OCI-LY3 (cell line): ENCODE measurements at regions not wholly inside any gene's neighbourhood (a gene's known extent, or its start where the extent isn't known, plus 50 kb on each side); places are given as distances from the start of the nearest gene placed in this dataset.

Experiments used
- H2AFZ ChIP-seq: fragments of 200-600, 300-600 bp; shearing (Covaris generic); 2 replicates; pipeline ENCODE4 v1.6.0; 2014; ENCODE audit warnings: antibody characterized with exemption, low read depth, low read length
- H3K27ac ChIP-seq: fragments of 200-600, 300-600 bp; sonication (generic); 2 replicates; pipeline ENCODE4 v1.5.1; 2014; ENCODE audit warnings: mild to moderate bottlenecking, low read length, moderate library complexity, mixed read lengths
- H3K27me3 ChIP-seq: fragments of 200-600, 300-600 bp; sonication (generic); 2 replicates; pipeline ENCODE4 v1.6.1; 2014; ENCODE audit warnings: low read depth, low read length, mixed read lengths
- H3K36me3 ChIP-seq: fragments of 200-600, 300-600 bp; sonication (generic); replicated peaks from 2 replicates; pipeline ENCODE3; 2014; ENCODE audit warnings: low read depth, low read length, mixed read lengths
- H3K4me1 ChIP-seq: fragments of 300-600, 200-600 bp; sonication (generic); 2 replicates; pipeline ENCODE4 v1.6.1; 2014; ENCODE audit warnings: low read length, mixed read lengths
- H3K4me2 ChIP-seq: fragments of 200-600, 300-600 bp; sonication (generic); 2 replicates; pipeline ENCODE4 v1.6.1; 2014; ENCODE audit warnings: low read length, mixed read lengths
- H3K4me3 ChIP-seq: fragments of 300-600, 200-600 bp; sonication (generic); 2 replicates; pipeline ENCODE4 v1.5.1; 2014; ENCODE audit warnings: antibody characterized with exemption, mild to moderate bottlenecking, low read length, moderate library complexity
- H3K79me2 ChIP-seq: fragments of 300-600, 200-600 bp; shearing (Covaris generic); 2 replicates; pipeline ENCODE4 v1.6.1; 2014; ENCODE audit warnings: mild to moderate bottlenecking, low read length, mixed read lengths
- H3K9ac ChIP-seq: fragments of 300-600, 200-600 bp; shearing (Covaris generic); 2 replicates; pipeline ENCODE4 v1.6.0; 2014; ENCODE audit warnings: mild to moderate bottlenecking, low read length, moderate library complexity
- H3K9me3 ChIP-seq: fragments of 200-600, 300-600 bp; shearing (Covaris generic); 2 replicates; pipeline ENCODE4 v1.6.1; 2014; ENCODE audit warnings: low read length, mixed read lengths; ENCODE audit not compliant: insufficient read depth
- H4K20me1 ChIP-seq: fragments of 200-600, 300-600 bp; sonication (generic); 2 replicates; pipeline ENCODE4 v1.6.1; 2016; ENCODE audit warnings: low read length, mixed read lengths; ENCODE audit not compliant: insufficient read depth
- EZH2phosphoT487 ChIP-seq: fragments of 200-600 bp; shearing (Covaris generic); IDR thresholded peaks from 2 replicates; pipeline ENCODE4 v1.6.1; 2018; ENCODE audit warnings: antibody characterized with exemption, mixed run types, low read depth
- TF ChIP-seq, protein P1 (sequence below): fragments of 200-600, 300-600 bp; sonication (generic); IDR thresholded peaks from 2 replicates; pipeline ENCODE4 v1.5.1; 2014; ENCODE audit warnings: antibody characterized with exemption, low read length, low read depth

DNA sequence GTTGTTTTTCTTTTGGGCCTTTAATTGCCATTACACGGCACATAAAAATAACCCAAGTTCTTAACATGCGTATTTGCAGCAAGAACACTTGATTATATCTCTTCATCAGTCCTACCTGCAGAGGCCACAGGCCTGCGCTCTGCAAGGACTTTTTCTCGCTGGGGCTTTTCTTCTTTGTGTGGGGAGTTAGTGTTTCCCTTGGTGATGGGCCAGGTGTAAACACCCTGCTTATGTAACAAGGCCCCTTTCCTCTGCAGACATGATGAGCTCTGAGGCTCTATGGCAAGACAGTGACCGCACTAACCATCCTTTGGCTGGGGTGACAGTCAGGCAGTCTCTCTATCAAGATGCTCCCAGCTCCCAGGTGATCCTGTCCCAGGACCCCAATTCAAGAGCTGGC is 97.8 kb upstream of the PCSK2 start:
- H3K79me2 ChIP-seq, result no peaks in the 10 kb centered on the region
- H3K4me3 ChIP-seq, result no peak overlapping the region
- H3K9ac ChIP-seq, result no peak overlapping the region
- no peaks in the 10 kb centered on the region for H4K20me1 ChIP-seq
- no peaks in the 10 kb centered on the region for H3K4me1 ChIP-seq
- H3K27ac ChIP-seq, result no peak overlapping the region
- peaks cover 18% of the 10 kb centered on the region; the same call in 1 of the 2 replicates for H3K27me3 ChIP-seq
- H3K36me3 ChIP-seq, result no peaks in the 10 kb centered on the region
- no peak overlapping the region for H2AFZ ChIP-seq
- TF ChIP-seq, protein P1, sequence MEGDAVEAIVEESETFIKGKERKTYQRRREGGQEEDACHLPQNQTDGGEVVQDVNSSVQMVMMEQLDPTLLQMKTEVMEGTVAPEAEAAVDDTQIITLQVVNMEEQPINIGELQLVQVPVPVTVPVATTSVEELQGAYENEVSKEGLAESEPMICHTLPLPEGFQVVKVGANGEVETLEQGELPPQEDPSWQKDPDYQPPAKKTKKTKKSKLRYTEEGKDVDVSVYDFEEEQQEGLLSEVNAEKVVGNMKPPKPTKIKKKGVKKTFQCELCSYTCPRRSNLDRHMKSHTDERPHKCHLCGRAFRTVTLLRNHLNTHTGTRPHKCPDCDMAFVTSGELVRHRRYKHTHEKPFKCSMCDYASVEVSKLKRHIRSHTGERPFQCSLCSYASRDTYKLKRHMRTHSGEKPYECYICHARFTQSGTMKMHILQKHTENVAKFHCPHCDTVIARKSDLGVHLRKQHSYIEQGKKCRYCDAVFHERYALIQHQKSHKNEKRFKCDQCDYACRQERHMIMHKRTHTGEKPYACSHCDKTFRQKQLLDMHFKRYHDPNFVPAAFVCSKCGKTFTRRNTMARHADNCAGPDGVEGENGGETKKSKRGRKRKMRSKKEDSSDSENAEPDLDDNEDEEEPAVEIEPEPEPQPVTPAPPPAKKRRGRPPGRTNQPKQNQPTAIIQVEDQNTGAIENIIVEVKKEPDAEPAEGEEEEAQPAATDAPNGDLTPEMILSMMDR, result no peak
- TF ChIP-seq EZH2phosphoT487, result no peak
- H3K9me3 ChIP-seq, result no peaks in the 10 kb centered on the region
- H3K4me2 ChIP-seq, result no peak overlapping the region

DNA sequence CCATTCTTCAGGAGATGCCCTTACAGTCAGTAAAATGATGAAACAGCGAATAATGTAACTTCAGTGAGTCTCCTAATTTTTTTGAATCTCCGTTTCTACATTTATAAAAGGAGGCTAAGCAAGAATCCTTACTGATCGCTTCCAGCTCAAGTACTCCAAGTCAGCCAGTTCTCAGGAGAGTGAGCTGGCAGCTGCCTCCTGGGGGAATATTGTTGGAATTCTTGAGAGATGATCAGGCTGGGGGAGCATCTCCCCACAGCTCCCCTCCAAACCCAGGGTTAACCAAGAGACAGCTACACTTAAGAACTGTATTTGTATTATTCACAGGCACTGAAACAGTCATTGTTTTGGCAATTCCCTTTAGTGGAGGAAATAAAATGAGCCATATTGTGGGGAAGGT is 89.1 kb upstream of the PCSK2 start:
- H3K4me1 ChIP-seq, result no peaks in the 10 kb centered on the region
- no peaks in the 10 kb centered on the region for H4K20me1 ChIP-seq
- H2AFZ ChIP-seq, result no peak overlapping the region
- H3K4me3 ChIP-seq, result no peak overlapping the region
- no peaks in the 10 kb centered on the region for H3K36me3 ChIP-seq
- TF ChIP-seq, protein P1, result no peak
- TF ChIP-seq EZH2phosphoT487, result no peak
- H3K27ac ChIP-seq, result no peak overlapping the region
- no peaks in the 10 kb centered on the region for H3K79me2 ChIP-seq
- no peak overlapping the region for H3K4me2 ChIP-seq
- no peaks in the 10 kb centered on the region for H3K27me3 ChIP-seq
- H3K9me3 ChIP-seq, result no peaks in the 10 kb centered on the region
- H3K9ac ChIP-seq, result no peak overlapping the region

DNA sequence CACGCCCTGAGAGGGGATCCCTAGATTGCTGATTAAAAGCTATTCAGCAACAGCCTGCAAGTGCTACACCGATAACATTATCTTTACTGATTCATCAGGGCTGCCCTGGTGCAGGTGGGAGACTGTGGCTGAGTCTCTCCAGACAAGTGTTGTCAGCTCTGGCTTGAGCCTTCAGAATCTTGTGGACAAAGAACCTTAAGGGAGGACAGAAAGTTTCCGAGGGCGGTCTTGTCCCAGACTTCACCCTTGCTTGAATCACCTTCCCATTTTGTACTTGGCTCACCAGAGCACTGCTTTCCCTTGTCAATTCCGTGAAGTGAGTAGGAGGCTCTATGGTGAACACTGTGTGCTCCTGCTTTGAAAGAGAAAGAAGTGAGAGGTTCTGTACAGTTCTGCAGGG is 88.6 kb upstream of the PCSK2 start:
- H3K27ac ChIP-seq, result no peak overlapping the region
- no peak overlapping the region for H3K4me3 ChIP-seq
- H3K36me3 ChIP-seq, result no peaks in the 10 kb centered on the region
- TF ChIP-seq, protein P1, result no peak
- no peak for TF ChIP-seq EZH2phosphoT487
- H3K79me2 ChIP-seq, result no peaks in the 10 kb centered on the region
- no peaks in the 10 kb centered on the region for H4K20me1 ChIP-seq
- no peaks in the 10 kb centered on the region for H3K4me1 ChIP-seq
- no peaks in the 10 kb centered on the region for H3K9me3 ChIP-seq
- H3K27me3 ChIP-seq, result no peaks in the 10 kb centered on the region
- H3K9ac ChIP-seq, result no peak overlapping the region
- H3K4me2 ChIP-seq, result no peak overlapping the region
- no peak overlapping the region for H2AFZ ChIP-seq

DNA sequence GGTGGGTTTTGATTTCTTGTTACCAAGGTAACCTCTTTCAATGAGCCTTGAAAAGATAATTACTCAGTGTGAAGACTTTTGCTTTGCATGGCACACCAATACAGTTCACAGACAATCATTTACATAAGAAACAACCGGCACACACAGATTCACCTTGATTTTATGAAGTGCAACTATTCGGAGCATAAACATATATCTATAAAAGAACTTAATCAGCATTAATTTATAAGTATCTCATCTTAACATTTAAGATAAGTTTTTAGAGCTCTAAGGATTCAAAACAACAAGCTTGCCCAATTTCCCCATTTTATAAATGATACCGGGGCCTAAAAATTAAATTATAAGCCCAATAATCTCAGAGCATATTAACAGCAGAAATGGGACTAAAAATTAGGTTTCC is 85.9 kb upstream of the PCSK2 start:
- Histone ChIP-seq H4K20me1 (no peaks in the 10 kb centered on the region), H3K9me3 (no peaks in the 10 kb centered on the region), H3K9ac (no peak overlapping the region), H3K36me3 (no peaks in the 10 kb centered on the region), H3K27ac (no peak overlapping the region), H3K4me2 (no peak overlapping the region), H3K4me3 (no peak overlapping the region), H2AFZ (no peak overlapping the region), H3K27me3 (peaks cover 6% of the 10 kb centered on the region; the same call in 1 of the 2 replicates), H3K79me2 (no peaks in the 10 kb centered on the region), H3K4me1 (no peaks in the 10 kb centered on the region)
- TF ChIP-seq EZH2phosphoT487, result no peak
- TF ChIP-seq, protein P1, result no peak
